ENCODE measurements at regions not wholly inside any gene's neighbourhood (a gene's known extent, or its start where the extent isn't known, plus 50 kb on each side); places are given as distances from the start of the nearest gene placed in this dataset.

DNA sequence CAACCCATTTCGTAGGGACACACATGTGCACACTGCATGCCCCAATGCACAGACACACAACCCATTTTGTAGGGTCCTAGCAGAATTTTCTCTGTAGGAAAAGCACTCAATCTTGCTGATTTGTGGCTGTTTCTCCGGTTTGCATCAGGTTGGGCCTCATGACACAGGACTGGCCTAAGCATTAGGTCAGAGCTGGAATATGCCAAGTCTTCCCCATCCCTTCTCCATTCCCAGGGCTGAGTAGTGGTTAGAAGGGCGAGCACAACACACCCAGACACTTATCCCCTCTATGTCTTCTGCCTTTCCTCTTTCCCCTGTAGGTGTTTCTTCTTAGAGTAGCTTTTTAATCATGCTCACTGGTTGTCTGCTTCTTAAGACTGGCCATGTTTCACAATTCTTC, 295.9 kb downstream of the SOX11 start:
- TF ChIP-seq, protein P1, sequence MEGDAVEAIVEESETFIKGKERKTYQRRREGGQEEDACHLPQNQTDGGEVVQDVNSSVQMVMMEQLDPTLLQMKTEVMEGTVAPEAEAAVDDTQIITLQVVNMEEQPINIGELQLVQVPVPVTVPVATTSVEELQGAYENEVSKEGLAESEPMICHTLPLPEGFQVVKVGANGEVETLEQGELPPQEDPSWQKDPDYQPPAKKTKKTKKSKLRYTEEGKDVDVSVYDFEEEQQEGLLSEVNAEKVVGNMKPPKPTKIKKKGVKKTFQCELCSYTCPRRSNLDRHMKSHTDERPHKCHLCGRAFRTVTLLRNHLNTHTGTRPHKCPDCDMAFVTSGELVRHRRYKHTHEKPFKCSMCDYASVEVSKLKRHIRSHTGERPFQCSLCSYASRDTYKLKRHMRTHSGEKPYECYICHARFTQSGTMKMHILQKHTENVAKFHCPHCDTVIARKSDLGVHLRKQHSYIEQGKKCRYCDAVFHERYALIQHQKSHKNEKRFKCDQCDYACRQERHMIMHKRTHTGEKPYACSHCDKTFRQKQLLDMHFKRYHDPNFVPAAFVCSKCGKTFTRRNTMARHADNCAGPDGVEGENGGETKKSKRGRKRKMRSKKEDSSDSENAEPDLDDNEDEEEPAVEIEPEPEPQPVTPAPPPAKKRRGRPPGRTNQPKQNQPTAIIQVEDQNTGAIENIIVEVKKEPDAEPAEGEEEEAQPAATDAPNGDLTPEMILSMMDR (conservative IDR thresholded peaks at IDR 0.05; ENCODE audit: low read length), result no peak
- no peak for TF ChIP-seq EZH2phosphoT487 (IDR thresholded peaks at IDR 0.05; ENCODE audit: borderline replicate concordance)

Data from Loucy (cell line).